Kidney (tissue), 13 donors: ENCODE measurements at regions not wholly inside any gene's neighbourhood (a gene's known extent, or its start where the extent isn't known, plus 50 kb on each side); places are given as distances from the start of the nearest gene placed in this dataset.
A peak's percentile ranks its signal among the peaks of the same experiment; 100 is the strongest.

ENCODE experiments used
- DNase-seq, 5 donors: peaks; one replicate each; pipeline ENCODE4 v3.0.0-alpha.2; 2013 to 2020
- FAIRE-seq: peaks from 2 replicates; lab custom pipeline; 2012; peaks lifted over from hg19 to GRCh38; lab: Jason Lieb, UNC
- H3K27ac ChIP-seq, 2 donors: one replicate each; pipeline ENCODE4 v1.7.0; 2013; ENCODE audit warnings: low read depth in 2 of 2, low read length in 2 of 2, inconsistent platforms in 1 of 2
- H3K27me3 ChIP-seq: one replicate; pipeline ENCODE4 v1.7.1; 2013; ENCODE audit warnings: low read length, inconsistent platforms; ENCODE audit not compliant: control insufficient read depth, insufficient read depth
- H3K36me3 ChIP-seq, 3 donors: one replicate each; pipeline versions ENCODE4 v1.7.0 to v1.7.1; 2013; ENCODE audit warnings: low read length in 3 of 3, control low read depth in 1 of 3, inconsistent platforms in 1 of 3; ENCODE audit not compliant: insufficient read depth in 3 of 3, control insufficient read depth in 2 of 3
- H3K4me1 ChIP-seq, 3 donors: one replicate each; pipeline versions ENCODE4 v1.7.0 to v1.7.1; 2013; ENCODE audit warnings: low read length in 3 of 3, inconsistent platforms in 1 of 3, low read depth in 1 of 3; ENCODE audit not compliant: control insufficient read depth in 2 of 3, insufficient read depth in 2 of 3
- H3K4me3 ChIP-seq, 3 donors: one replicate each; pipeline versions ENCODE4 v1.7.0 to v1.8.1; 2013; ENCODE audit warnings: low read length in 3 of 3, control low read depth in 1 of 3, inconsistent platforms in 1 of 3
- H3K9ac ChIP-seq, 3 donors: one replicate each; pipeline versions ENCODE4 v1.7.0 to v1.7.1; 2013; ENCODE audit warnings: low read length in 3 of 3, control low read depth in 1 of 3, inconsistent platforms in 1 of 3
- H3K9me3 ChIP-seq, 3 donors: one replicate each; pipeline versions ENCODE4 v1.7.0 to v1.7.1; 2013; ENCODE audit warnings: low read length in 3 of 3, control low read depth in 1 of 3, inconsistent platforms in 1 of 3; ENCODE audit not compliant: control insufficient read depth in 2 of 3, insufficient read depth in 1 of 3
- CTCF ChIP-seq: IDR thresholded peaks from 3 replicates; pipeline ENCODE4 v1.5.1; 2012; ENCODE audit warnings: mild to moderate bottlenecking, moderate library complexity, borderline replicate concordance; ENCODE audit not compliant: insufficient read depth; ENCODE audit errors: extremely low read depth
- intact Hi-C: fragments of 100-400 bp; cut with DNase I; formaldehyde crosslinking; loops from one replicate; pipeline ENCODE4 v1.11.1; 2022
- donor health status: control.
- donor health status: control.
- donor health status: control.
- donor health status: control.
- donor health status: control.
- donor health status: DM: yes; HTN: yes; CAD: no.
- donor health status: Normal renal cell carcinoma (clear cell type).

GRCh38 chr5:52685566-52685965 lies 102.2 kb upstream of the ITGA1 start:
- H3K4me3 ChIP-seq: no peak overlapping the region
- no peak for FAIRE-seq

GRCh38 chr5:52685971-52686370 lies 101.7 kb upstream of the ITGA1 start:
- H3K4me1 ChIP-seq: no peaks in the 10 kb centered on the region
- no peaks in the 10 kb centered on the region for H3K36me3 ChIP-seq
- no peak for TF ChIP-seq CTCF
- intact Hi-C loops: no loop called here
- H3K9me3 ChIP-seq: peaks cover 0 to 6% (median 0%) of the 10 kb centered on the region in 3 donors
- no peak overlapping the region for H3K9ac ChIP-seq
- no peak for FAIRE-seq
- H3K27ac ChIP-seq: no peak overlapping the region
- no peak for DNase-seq
- no peak overlapping the region for H3K4me3 ChIP-seq
- no peaks in the 10 kb centered on the region for H3K27me3 ChIP-seq

More at GRCh38 chr5:52685566-52685965, 102.2 kb upstream of the ITGA1 start:
- H3K36me3 ChIP-seq: no peaks in the 10 kb centered on the region
- DNase-seq: no peak
- H3K9me3 ChIP-seq: peaks cover 0 to 6% (median 0%) of the 10 kb centered on the region in 3 donors
- H3K9ac ChIP-seq: no peak overlapping the region
- TF ChIP-seq CTCF: no peak
- intact Hi-C loops: no loop called here
- H3K4me1 ChIP-seq: no peaks in the 10 kb centered on the region
- no peaks in the 10 kb centered on the region for H3K27me3 ChIP-seq
- no peak overlapping the region for H3K27ac ChIP-seq

- no peak for FAIRE-seq
- Histone ChIP-seq H3K36me3 (no peaks in the 10 kb centered on the region), H3K27ac (no peak overlapping the region), H3K27me3 (no peaks in the 10 kb centered on the region), H3K4me1 (no peaks in the 10 kb centered on the region), H3K4me3 (no peak overlapping the region), H3K9ac (no peak overlapping the region), H3K9me3 (peaks cover 0 to 6% (median 0%) of the 10 kb centered on the region in 3 donors)
- TF ChIP-seq CTCF: no peak
- intact Hi-C loops: no loop called here
- DNase-seq: peak in 2 of 5 donors; percentile 52 to 82
Observed at GRCh38 chr5:52690236-52690768, 97.4 kb upstream of the ITGA1 start.

DNA sequence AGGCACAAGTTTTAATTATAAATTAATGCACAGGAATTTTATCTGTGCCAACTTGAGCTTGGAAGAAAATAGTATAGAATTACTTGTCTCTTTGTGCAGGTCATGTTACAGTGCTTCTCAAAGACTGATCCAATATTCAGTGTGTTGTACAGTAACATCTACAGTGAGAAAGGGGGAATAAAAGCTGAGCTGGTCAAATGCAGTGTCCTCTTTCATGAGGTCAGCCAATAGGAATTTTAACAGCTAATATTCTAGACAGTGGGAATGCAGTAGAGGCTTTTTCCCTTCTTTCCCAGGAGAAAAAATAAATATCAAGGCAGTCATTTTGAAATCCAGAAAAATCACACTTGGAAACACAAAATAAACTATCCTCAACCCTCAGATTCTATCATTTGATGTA lies 95.7 kb upstream of the ITGA1 start:
- no peak for FAIRE-seq
- H3K9ac ChIP-seq: no peak overlapping the region

More for the DNA sequence above, 95.7 kb upstream of the ITGA1 start:
- Histone ChIP-seq H3K36me3 (no peaks in the 10 kb centered on the region), H3K9me3 (peaks cover 0 to 6% (median 0%) of the 10 kb centered on the region in 3 donors), H3K4me3 (no peak overlapping the region), H3K27ac (peak overlapping the region in 1 of 2 donors; percentile 44), H3K4me1 (no peaks in the 10 kb centered on the region), H3K27me3 (no peaks in the 10 kb centered on the region)
- TF ChIP-seq CTCF: no peak
- intact Hi-C loops: no loop called here
- DNase-seq: peak in 1 of 5 donors; percentile 70
